ENCODE measurements at regions not wholly inside any gene's neighbourhood (a gene's known extent, or its start where the extent isn't known, plus 50 kb on each side); places are given as distances from the start of the nearest gene placed in this dataset.
"Not testable (repeated sequence)": the region's sequence is repeated elsewhere in the genome, so short reads cannot be mapped to it uniquely, and the experiment has no call there.

DNA sequence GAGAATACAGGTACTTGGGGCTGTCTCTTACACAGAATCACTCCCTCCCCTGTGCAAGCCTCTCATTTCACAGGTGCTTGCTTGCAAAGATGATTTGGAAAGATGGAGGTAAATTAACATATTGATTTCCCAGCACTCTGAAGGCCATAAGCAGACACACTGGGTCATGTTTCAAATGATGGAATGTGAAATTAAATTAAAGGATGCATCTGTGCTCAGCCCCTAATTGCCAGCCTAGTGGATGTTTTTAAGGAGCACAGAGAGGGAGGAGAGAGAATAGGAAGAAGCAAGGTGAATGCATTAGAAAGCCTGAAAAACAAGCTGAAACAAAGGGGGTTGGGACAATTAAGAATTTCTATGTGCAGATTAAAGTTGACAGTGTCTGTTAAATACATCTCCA, 96.1 kb upstream of the GRIP1 start:
- DNase-seq (ENCODE audit: low read depth, low spot score) = no peak

DNA sequence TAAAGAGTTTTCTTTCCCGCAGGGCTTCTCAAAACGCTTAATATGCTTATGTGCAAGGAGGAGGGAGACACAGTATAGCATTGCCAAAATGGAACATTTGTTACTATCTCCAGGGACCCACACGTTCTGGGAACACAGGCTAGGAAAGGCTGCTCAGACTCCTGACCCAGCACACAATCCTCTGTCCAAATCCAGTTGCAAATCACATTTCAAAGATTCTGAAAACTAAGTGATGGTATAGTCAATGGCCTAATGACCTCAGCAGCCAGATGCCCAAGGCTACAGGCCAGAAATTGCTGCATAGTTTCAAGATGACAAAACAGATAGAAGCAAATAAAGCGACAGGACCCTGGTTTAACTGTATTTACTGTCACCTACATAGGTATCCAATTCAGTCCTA, 97.0 kb upstream of the GRIP1 start:
- DNase-seq (ENCODE audit: low read depth, low spot score) = no peak

DNA sequence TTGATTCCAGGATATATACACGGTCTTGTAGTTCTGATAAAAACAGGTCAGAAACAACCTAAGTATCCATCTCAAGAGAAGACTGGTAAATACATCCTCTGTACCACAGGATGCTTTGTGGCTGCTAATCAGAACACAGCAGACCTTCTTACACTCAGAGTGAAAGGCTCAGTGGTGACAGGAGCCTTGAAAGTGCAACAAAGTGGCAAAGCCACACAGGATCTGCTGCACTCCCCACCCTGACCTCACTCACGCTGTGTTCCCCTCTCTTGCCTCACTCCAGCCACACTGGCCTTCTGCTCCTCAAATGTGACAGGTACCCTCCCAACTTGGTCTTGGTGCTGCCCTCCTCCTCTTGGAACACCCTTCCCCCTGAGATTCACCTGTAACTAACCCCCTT, 98.1 kb upstream of the GRIP1 start:
- DNase-seq (ENCODE audit: low read depth, low spot score) = no peak

DNA sequence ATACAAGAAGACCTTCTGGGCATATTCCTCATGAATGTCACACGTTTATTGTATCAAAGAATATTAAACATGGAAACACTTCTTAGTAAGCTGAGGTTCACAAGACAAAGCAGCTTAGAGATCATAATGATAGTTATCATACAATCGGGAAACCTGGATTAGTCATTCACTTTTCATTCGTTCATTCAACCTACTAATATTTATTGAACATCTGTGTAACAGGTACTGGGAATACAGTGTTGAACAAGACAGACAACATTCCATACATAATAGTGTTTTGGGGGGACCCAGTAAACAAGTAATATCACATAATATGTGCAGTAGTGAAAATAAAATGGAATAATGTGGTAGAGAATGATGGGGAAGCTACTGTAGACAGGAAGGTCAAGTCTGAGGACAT, 100.6 kb upstream of the GRIP1 start:
- DNase-seq (ENCODE audit: low read depth, low spot score) = no peak

DNA sequence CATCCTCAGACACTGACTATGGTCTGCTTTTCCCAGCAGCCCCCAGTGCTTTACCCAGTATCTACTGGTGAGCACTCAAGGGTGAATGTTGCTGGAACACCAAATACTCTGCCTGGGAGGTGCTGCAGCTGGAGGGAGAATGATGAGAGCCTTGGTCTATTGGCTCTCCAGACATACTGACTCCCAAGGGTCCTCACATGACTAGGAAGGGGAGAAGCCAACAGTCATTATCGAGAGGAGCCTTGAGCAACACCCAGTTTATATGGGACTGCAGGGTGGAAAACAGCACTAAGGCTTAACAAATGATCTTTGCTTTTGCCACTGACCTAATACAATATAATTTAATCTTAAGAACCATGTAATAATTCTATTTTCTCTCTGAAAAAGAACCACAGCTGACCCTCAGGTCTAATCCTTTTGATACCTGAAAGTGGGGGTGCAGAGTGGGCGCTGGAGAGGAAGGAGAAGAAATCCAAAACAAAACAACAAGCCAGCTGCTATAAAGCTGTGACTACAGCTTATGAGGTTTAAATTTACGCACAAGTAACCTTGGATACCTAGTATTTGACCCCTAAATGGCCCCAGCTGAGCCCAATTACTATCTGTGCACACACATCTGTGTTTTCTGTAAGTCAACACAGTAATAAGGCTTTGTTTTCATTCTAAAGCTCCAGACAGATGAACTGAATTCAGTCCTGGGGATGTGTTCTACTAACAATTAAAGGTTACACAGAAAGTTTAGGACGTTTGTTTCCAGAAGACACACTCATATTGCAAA, 107.8 kb upstream of the GRIP1 start:
- no peak for DNase-seq (ENCODE audit: low read depth, low spot score)

DNA sequence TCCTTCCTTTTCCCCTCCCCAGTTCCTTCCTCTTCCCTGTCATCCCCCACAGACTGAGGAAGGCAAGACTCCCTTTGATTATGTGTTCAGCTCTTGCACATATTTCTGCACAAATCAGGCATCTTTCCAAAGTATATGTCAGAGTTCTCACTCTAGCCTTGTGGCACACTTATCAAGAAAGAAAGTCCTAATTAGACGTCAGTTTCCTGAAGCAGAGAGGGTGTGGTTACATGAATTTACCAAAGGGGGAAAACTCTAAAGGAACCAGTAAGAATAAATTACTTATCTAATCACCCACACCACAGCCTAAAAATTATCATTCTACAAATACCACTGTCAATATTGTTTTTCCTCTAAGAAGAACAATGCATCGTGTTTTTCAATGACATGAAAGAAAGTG, 120.7 kb upstream of the GRIP1 start:
- DNase-seq (ENCODE audit: low read depth, low spot score) = no peak

DNA sequence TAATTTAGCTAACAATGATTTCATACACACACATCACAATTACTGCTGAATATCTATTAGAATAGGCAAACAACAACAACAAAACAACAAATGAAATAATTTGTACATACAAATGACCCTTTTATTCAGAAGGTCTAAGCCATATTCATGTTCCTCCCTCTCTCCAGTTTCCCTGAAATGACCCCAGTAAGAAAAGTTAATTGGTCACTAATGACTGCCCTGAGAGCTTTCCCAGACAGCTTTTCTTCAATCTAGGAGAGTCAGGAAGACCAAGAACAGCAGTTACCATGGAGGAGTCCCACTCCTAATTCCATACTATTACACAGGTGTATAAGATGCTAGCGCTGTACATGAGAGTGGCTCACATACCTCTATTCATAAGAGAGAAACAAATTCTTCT, 121.2 kb upstream of the GRIP1 start:
- no peak for DNase-seq (ENCODE audit: low read depth, low spot score)

DNA sequence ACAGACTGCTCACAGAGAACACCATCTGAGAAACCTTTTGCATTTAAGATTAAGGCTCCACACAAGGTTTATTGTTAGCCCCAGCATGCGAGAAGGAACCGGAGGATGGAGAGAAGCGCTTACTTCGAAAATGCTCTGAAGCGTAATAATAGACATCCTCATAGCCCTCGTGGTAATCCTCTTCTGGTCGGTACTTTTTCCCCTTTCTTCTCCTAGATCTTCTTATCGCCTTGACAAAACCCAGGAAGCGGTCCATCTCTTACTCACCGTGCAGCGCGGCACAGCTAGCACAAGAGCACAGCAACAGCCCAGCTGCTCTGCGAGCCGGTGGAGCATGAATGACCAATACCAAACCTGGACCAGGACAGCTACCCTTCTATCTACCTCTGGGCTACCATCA, 125.1 kb upstream of the GRIP1 start:
- no peak for DNase-seq (ENCODE audit: low read depth, low spot score)

DNA sequence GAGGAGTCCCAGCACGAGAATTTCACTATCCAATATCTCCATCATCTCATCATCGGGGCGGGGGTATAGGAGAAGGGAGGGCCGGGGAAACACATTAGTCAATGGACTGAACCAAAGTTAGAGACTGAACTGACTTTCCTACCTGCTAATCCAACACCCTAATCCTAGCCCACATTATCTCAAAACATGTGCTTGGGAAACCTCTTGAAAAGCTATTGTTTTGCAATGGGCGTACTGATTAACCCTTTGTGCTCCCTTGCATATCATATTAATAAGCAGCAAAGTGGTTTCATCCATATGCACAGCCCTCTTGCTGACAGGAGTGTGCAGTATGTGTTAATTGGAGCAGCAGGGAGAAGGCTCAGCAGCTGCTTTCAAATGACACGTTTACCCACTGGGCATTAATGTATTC, 125.7 kb upstream of the GRIP1 start:
- no peak for DNase-seq (ENCODE audit: low read depth, low spot score)

DNA sequence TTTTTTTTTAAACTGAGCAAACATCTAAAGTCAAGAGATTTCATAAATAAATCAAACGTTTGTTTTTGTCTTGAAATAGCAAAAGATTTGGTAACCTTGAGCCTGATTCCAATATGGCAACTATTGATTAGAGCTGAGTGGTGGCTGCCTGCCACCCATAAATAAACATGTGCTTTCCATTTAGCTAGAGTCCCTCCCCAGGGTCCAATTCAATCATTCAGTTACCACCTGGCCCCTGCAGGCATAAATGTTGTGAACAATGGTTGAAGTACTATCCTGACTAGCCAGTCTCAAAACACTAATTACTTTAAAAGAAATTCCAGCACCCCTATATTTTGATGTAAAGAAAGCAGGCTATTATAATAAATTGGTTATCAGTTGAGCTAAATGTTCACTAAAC, 129.7 kb upstream of the GRIP1 start:
- no peak for DNase-seq (ENCODE audit: low read depth, low spot score)

DNA sequence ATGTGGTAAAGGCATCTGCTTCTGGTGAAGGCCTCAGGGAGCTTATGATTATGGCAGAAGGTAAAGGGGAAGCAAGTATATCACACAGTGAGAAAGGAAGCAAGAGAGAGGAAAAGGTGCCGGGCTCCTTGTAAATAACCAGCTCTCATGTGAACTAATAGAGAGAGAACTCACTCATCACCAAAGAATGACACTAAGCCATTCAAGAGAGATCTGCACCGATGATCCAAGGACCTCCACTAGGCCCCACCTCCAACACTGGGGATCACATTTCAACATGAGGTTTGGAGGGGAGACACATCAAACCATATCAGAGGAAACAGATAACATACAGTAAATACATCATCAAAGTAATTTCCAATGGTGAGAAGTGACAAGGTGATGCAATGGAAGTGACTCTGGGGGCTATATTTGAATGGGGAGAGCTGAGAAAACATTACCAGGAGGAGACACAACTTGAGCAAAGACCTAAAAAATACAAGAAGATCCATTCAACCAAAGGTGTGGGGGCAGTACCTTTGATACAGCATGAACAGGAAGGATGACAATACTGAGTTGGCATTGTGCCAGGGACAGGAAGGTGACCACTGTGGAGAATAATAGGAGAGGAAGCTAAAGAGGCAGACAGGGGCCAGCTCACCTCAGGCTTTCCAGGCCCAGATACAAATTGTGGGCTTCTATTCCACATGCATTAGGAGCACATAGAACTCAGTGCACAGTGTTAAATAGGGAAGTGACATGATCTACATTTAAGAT, 134.4 kb upstream of the GRIP1 start:
- no peak for DNase-seq (ENCODE audit: low read depth, low spot score)

DNA sequence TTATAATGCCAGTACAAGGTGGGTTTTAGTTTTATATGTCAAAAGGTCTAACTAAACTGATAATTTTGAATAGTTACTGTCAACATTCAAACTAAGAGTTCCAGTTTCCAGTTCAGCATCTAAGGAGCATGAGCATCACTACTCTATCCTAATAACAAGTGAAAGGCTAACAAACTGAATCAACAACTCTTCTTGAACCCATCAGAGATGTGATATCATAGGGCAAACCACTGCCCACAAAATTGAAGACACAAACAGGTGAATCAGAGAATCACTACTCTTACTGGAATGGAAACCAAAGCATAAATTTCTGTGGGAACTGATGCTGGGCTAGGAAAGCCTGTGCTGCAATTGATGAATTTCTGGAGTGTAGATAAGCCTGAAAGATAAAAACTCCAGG, 140.7 kb upstream of the GRIP1 start:
- no peak for DNase-seq (ENCODE audit: low read depth, low spot score)

DNA sequence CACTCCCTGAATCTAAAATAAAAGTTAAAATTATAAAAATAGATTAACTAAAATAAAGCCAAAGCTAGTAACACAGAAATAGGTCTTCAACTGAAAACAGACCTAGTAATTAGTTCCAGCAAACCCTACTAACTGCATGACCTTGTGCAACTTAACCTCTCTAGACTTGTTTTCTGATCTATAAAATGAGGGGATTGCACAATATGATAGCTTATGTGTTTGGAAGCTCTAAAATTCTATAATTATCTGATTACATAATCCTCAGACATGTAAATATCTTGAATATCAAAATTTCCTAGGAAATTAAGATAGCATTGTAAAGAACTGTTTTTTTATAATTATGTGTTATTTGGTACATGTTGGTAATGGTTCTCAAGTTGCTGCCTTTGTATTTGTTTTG, 144.1 kb upstream of the GRIP1 start:
- no peak for DNase-seq (ENCODE audit: low read depth, low spot score)

DNA sequence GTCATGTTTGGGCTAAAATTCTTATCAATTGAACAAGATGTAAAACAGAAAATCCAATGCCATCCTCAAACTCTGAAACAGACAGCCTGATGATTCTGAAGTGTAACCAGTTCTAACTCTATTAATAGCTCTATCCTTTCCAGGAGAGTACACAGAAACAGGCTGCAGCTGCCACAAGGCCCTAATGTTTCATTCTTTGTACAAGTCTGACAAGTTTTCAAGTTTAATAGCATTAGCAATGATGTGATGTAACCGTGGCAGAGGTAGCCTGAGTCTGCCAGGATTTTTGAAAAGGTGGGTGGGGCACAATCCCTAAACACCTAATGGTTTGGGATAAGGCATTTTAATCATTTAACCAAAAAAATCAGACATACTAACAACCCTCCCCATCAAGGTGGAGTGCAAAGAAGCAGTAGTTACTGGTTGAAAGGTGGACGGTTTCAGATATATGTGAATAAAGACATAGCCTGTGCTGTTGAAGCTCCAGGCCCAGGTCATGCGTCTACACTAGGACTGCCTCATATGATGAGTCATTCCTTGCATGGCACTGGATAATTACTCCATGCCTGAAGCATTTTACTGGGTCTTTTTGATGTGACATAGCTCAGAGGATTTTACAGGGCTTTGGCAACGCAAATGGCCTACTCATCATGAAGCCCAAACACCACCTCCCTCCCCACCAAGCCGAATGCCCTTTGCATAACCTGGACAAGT, 145.1 kb upstream of the GRIP1 start:
- DNase-seq (ENCODE audit: low read depth, low spot score) = no peak

DNA sequence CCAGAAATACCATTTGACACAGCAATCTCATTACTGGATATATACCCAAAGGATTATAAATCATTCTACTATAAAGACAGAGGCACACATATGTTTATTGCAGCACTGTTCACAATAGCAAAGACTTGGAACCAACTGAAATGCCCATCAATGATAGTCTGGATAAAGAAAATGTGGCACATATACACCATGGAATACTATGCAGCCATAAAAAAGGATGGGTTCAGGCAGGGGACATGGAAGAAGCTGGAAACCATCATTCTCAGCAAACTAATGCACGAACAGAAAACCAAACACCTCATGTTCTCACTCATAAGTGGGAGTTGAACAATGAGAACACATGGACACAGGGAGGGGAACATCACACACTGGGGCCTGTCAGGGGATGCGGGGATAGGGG, 147.0 kb upstream of the GRIP1 start:
- not testable (repeated sequence) for DNase-seq (ENCODE audit: low read depth, low spot score)

DNA sequence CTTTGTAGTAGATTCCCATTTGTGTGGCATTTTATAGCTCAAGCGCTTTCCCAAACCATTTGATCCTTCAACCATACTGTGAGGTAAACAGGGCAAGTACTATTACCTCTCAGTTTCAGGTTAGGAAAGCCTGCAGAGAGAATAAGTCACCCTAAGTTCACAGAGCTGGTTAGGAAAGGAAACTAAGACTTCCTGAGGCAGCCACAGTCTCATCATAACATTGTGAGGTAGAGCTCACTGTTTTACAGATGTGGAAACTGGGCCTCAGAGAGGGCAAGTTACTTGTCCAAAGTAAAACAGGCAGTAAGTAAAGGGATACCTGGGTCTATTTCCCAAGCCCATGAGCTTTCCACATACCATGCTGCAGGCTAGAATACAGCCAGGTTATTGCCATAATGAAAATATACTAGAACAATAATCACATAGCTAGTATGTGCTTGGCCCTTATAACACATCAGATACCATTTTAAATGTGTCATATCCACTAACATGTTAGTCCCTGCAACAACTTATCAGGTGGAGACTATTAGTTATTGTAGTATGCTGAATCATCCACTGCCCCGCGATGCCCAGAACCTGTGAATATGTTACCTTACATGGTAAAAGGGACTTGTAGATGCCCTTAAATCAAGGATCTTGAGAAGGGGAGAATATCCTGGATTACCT, 150.9 kb upstream of the GRIP1 start:
- no peak for DNase-seq (ENCODE audit: low read depth, low spot score)

DNA sequence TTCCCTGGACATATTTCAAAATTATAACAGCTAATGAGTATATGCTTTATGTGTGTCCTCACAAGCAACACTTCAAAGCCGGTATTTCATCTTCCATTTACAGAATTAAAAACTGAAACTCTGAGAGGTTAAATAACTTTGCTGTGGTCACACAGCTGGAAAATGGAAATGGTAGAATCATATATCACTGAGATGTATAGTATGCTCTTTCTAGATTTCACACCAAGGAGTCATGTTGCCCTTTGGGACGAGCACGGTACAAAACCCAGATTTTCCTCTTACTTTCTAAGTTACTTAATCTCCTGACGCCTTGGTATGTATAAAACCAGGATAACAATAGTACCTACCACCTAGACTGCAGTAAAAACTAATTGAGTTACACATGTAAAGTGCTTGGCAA, 152.6 kb upstream of the GRIP1 start:
- DNase-seq (ENCODE audit: low read depth, low spot score) = no peak

DNA sequence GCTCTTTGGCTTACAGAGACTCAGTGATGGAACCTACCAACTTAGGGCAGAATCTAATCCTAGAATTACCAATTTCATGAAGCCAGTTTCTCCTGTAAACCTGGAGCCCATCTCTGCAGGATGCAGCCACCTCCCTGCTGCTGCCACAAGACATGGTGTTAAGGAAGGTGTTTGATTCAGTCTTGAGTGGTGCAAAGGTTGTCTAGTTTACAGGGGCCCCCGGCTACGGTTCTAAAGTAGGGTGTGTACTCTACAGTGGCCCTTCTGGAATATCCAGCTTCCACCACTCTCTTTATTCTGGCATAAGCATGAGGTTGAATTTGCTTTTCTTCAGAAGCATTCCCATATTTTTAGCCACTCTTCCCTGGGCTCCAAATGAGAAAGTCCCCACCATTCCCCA, 154.1 kb upstream of the GRIP1 start:
- DNase-seq (ENCODE audit: low read depth, low spot score) = no peak

DNA sequence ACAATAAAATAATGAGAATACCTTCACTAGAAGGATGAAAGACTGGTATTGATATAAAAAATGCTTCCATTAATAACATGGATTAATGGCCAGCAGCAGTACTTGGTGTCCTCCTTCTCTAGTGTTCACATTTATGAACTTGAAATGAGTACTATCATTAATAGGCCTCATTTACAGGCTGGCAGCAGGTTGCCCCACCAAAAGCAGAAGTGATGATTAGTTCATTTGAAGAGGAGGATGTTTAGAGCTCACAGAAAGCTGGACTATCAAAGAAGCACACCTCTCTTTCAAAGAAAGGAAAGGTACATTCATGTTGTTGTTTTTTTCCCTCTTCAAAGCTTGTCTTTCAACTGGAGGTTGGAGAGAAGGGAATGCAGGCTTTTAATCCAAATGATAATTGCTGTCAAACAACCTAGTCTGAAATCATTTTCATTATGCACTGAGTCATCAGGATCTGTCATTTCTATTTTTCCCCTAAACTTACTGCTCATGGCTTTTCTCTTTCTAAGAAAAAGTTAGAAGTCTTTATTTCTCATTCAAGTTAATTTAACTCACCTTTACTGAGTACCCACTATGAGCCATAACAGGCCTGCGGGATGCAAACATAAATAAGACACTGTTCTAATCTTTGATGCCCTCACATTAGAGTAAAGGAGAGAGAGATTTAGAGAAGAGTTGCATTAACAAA, 157.9 kb upstream of the GRIP1 start:
- DNase-seq (ENCODE audit: low read depth, low spot score) = no peak

DNA sequence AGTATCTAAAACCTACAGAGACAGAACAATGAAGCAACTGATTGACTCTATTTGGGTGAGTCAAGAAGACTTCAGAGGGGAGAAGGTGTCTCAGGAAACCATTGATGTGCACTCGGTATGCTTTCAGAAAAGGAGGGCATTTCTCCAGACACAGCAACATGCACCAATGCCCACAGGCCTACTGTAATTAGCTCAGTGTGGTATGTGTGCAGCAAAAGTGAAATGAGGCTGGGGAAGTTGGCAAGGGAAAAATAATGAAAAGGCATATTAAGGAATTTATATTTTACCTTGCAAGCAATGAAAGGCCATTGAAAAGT, 158.4 kb upstream of the GRIP1 start:
- DNase-seq (ENCODE audit: low read depth, low spot score) = no peak

DNA sequence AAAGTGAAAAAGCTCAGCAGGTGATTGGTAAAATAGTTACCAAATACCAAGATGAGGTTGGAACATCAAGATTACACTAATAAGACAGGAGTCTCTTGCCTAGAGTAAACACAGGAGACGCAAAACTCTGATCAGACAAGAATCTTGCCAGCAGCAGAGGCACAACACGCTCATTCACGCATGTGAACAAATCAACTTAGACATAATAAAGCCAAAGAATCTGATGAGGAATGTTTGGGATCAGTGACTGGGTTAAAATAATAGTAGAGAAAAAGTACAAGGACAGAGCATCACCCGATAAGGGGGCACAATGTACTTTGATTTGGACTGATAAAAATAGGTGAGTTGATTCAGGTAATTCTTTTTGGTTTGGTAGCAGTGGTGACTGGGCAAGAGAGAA, 159.5 kb upstream of the GRIP1 start:
- DNase-seq (ENCODE audit: low read depth, low spot score) = no peak

DNA sequence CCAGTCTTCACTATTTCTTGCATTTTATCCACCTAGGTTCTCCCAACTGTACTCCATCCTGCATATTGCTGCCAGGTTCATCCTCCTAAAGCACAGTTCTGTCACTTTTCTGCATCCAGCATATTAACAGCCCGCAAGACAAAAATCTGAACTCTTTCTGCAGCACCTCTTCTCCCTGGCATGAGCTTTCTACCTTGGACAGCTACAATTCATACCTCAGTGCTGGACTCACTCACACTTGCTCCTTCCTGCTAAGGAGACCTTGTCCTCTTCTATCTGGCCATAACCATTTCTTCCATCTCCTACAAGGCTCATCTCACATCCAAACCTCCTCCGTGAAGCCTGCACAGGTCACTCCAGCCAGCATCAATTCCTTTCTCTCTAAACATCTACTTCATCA, 170.1 kb upstream of the GRIP1 start:
- DNase-seq (ENCODE audit: low read depth, low spot score) = no peak
